PC-9 (cell line): ENCODE measurements at regions not wholly inside any gene's neighbourhood (a gene's known extent, or its start where the extent isn't known, plus 50 kb on each side); places are given as distances from the start of the nearest gene placed in this dataset.

Source experiments
- BruUV-seq: library from RNA; stranded (reverse); fragments of 400-500 nt; replicated peaks from 2 replicates; lab custom pipeline; 2021; lab: Mats Ljungman, UMichigan
- CTCF ChIA-PET: fragments of 300-600 bp; sonication (Branson Sonifier 250); formaldehyde crosslinking; loops from one replicate; lab custom pipeline; 2022; ENCODE audit warnings: antibody characterized with exemption; lab: Charles Lee
- POLR2A ChIA-PET: fragments of 300-600 bp; sonication (Branson Sonifier 250); formaldehyde crosslinking; loops from one replicate; lab custom pipeline; 2022; ENCODE audit warnings: antibody characterized with exemption; ENCODE audit not compliant: unreplicated experiment; lab: Charles Lee
- DNase-seq, 2 experiments: peaks; one replicate each; pipeline versions ENCODE4 v3.0.0 to v3.0.0-alpha.2; 2015 to 2022; ENCODE audit warnings: mixed read lengths in 1 of 2
- H2AFZ ChIP-seq: fragments of 200-600 bp; sonication (generic); 2 replicates; pipeline ENCODE4 v1.8.1; 2017; ENCODE audit warnings: antibody characterized with exemption
- H3F3A ChIP-seq: fragments of 200-600 bp; sonication (generic); 2 replicates; pipeline ENCODE4 v1.8.1; 2017; ENCODE audit warnings: antibody characterized with exemption, mild to moderate bottlenecking, low read depth; ENCODE audit not compliant: insufficient read depth
- H3K27ac ChIP-seq: fragments of 200-600 bp; sonication (generic); 2 replicates; pipeline ENCODE4 v1.6.1; 2016; ENCODE audit warnings: mixed run types
- H3K27me3 ChIP-seq: fragments of 200-600 bp; sonication (generic); 2 replicates; pipeline ENCODE4 v1.6.1; 2016; ENCODE audit warnings: low read depth, mixed run types; ENCODE audit not compliant: insufficient read depth
- H3K36me3 ChIP-seq: fragments of 200-600 bp; sonication (generic); 2 replicates; pipeline ENCODE4 v1.6.1; 2016; ENCODE audit warnings: low read depth, mixed run types
- H3K4me1 ChIP-seq: fragments of 200-600 bp; sonication (generic); replicated peaks from 2 replicates; pipeline ENCODE4 v1.6.1; 2016; ENCODE audit warnings: mixed run types; ENCODE audit not compliant: insufficient read depth
- H3K4me2 ChIP-seq: fragments of 200-600 bp; sonication (generic); 2 replicates; pipeline ENCODE4 v1.6.1; 2017; ENCODE audit warnings: mixed run types
- H3K4me3 ChIP-seq: fragments of 200-600 bp; sonication (generic); 2 replicates; pipeline ENCODE4 v1.6.1; 2016; ENCODE audit warnings: mixed run types
- H3K79me2 ChIP-seq: fragments of 200-600 bp; sonication (generic); 2 replicates; pipeline ENCODE4 v1.6.1; 2017; ENCODE audit warnings: low read depth, mixed run types
- H3K9me2 ChIP-seq: fragments of 200-600 bp; sonication (generic); 2 replicates; pipeline ENCODE4 v1.8.1; 2017; ENCODE audit warnings: mild to moderate bottlenecking; ENCODE audit not compliant: insufficient read depth
- H3K9me3 ChIP-seq: fragments of 200-600 bp; sonication (generic); 2 replicates; pipeline ENCODE4 v1.8.1; 2016; ENCODE audit warnings: low read depth; ENCODE audit not compliant: insufficient read depth
- H4K20me1 ChIP-seq: fragments of 200-600 bp; sonication (generic); 2 replicates; pipeline ENCODE4 v1.8.1; 2017; ENCODE audit not compliant: insufficient read depth
- EZH2 ChIP-seq: fragments of 200-600 bp; sonication (generic); IDR thresholded peaks from 2 replicates; pipeline ENCODE4 v1.8.0; 2017; ENCODE audit warnings: antibody characterized with exemption, low read depth
- intact Hi-C: fragments of 100-400 bp; cut with micrococcal nuclease; formaldehyde crosslinking; loops from one replicate; pipeline ENCODE4 v1.10.0; 2022; ENCODE audit not compliant: unreplicated experiment
- TF ChIP-seq, protein P1 (sequence below): fragments of 200-600 bp; sonication (generic); conservative IDR thresholded peaks from 2 replicates; pipeline ENCODE4 v1.6.1; 2017; ENCODE audit warnings: mixed run types, antibody characterized with exemption, mild to moderate bottlenecking, moderate library complexity

DNA sequence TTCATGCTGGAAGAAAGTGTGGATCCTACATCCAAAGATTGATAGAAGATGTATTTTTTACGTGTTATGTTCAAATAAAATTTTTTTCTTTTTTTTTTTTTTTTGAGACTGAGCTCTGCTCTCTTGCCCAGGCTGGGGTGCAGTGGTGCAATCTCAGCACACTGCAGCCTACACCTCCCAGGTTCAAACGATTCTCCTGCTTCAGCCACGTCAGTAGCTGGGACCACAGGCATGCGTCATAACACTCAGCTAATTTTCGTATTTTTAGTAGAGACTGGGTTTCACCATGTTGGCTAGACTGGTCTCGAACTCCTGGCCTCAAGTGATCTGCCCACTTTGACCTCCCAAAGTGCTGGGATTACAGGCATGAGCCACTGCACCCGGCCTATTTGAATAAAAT is 65.7 kb downstream of the KLF12 start:
- H3K4me3 ChIP-seq: no peak overlapping the region
- H2AFZ ChIP-seq: no peak overlapping the region
- no peak overlapping the region for H3K4me2 ChIP-seq
- H3K79me2 ChIP-seq: no peaks in the 10 kb centered on the region
- H4K20me1 ChIP-seq: no peaks in the 10 kb centered on the region
- no peak for TF ChIP-seq EZH2
- TF ChIP-seq, protein P1, sequence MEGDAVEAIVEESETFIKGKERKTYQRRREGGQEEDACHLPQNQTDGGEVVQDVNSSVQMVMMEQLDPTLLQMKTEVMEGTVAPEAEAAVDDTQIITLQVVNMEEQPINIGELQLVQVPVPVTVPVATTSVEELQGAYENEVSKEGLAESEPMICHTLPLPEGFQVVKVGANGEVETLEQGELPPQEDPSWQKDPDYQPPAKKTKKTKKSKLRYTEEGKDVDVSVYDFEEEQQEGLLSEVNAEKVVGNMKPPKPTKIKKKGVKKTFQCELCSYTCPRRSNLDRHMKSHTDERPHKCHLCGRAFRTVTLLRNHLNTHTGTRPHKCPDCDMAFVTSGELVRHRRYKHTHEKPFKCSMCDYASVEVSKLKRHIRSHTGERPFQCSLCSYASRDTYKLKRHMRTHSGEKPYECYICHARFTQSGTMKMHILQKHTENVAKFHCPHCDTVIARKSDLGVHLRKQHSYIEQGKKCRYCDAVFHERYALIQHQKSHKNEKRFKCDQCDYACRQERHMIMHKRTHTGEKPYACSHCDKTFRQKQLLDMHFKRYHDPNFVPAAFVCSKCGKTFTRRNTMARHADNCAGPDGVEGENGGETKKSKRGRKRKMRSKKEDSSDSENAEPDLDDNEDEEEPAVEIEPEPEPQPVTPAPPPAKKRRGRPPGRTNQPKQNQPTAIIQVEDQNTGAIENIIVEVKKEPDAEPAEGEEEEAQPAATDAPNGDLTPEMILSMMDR: no peak
- no peaks in the 10 kb centered on the region for H3K9me2 ChIP-seq
- H3K27me3 ChIP-seq: no peaks in the 10 kb centered on the region
- H3F3A ChIP-seq: no peaks in the 10 kb centered on the region
- no peak for DNase-seq
- POLR2A ChIA-PET: no interaction called here
- no TSS peak for BruUV-seq
- H3K27ac ChIP-seq: no peak overlapping the region
- CTCF ChIA-PET: interaction anchor here (0.7 kb wide), 1 partner anchor 238 kb away, joined by 4 read pairs; no protein-coding TSS in a partner anchor
- no peaks in the 10 kb centered on the region for H3K4me1 ChIP-seq
- H3K36me3 ChIP-seq: no peaks in the 10 kb centered on the region
- intact Hi-C loops: no loop called here
- H3K9me3 ChIP-seq: no peaks in the 10 kb centered on the region

GRCh38 chr13:74067818-74068217 is 66.4 kb downstream of the KLF12 start:
- Histone ChIP-seq H3K27me3 (no peaks in the 10 kb centered on the region), H3K4me2 (no peak overlapping the region), H3K9me2 (no peaks in the 10 kb centered on the region), H3K4me3 (no peak overlapping the region), H3K79me2 (no peaks in the 10 kb centered on the region), H3K27ac (no peak overlapping the region), H3K4me1 (no peaks in the 10 kb centered on the region), H2AFZ (no peak overlapping the region), H3K9me3 (no peaks in the 10 kb centered on the region), H3K36me3 (no peaks in the 10 kb centered on the region), H3F3A (no peaks in the 10 kb centered on the region), H4K20me1 (no peaks in the 10 kb centered on the region)
- no peak for DNase-seq
- TF ChIP-seq, protein P1: no peak
- no peak for TF ChIP-seq EZH2
- ChIA-PET POLR2A (no interaction called here), CTCF (no interaction called here)
- intact Hi-C loops: no loop called here
- no TSS peak for BruUV-seq

DNA sequence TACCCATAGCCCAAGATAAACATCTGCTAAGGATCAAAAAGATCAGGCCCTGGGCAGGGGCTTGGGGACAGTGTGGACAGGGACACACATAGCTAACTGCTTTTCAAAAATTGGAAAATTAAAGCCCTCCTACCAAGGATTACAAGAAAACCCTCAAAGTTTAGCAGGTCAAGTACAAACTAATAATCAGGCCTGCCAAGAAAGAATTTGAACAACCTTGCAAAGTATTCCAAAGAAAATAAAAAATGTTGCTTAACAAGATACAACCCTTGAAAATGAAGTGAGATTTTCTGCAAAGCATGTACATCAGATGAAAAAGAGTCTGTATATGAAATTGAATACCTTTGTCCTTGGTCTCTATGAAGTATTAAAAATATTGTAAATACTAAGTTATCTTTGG is 67.3 kb downstream of the KLF12 start:
- H3K9me3 ChIP-seq: no peaks in the 10 kb centered on the region
- H3K27ac ChIP-seq: no peak overlapping the region
- DNase-seq: no peak
- H3K27me3 ChIP-seq: no peaks in the 10 kb centered on the region
- no peaks in the 10 kb centered on the region for H3F3A ChIP-seq
- TF ChIP-seq, protein P1: no peak
- no peak for TF ChIP-seq EZH2
- BruUV-seq: no TSS peak
- no peaks in the 10 kb centered on the region for H3K79me2 ChIP-seq
- H4K20me1 ChIP-seq: no peaks in the 10 kb centered on the region
- H3K4me1 ChIP-seq: no peaks in the 10 kb centered on the region
- H3K36me3 ChIP-seq: no peaks in the 10 kb centered on the region
- H3K4me2 ChIP-seq: no peak overlapping the region
- POLR2A ChIA-PET: no interaction called here
- no peak overlapping the region for H3K4me3 ChIP-seq
- no peaks in the 10 kb centered on the region for H3K9me2 ChIP-seq
- intact Hi-C loops: no loop called here
- CTCF ChIA-PET: no interaction called here
- H2AFZ ChIP-seq: no peak overlapping the region
